Esophagus squamous epithelium (tissue), 5 donors: ENCODE measurements at regions not wholly inside any gene's neighbourhood (a gene's known extent, or its start where the extent isn't known, plus 50 kb on each side); places are given as distances from the start of the nearest gene placed in this dataset.

Source experiments
- DNase-seq: peaks from one replicate; lab custom pipeline; 2025; lab: John Stamatoyannopoulos, UW
- H3K27ac ChIP-seq, 4 donors: fragments of 200-600 bp; sonication (generic); one replicate each; pipeline ENCODE4 v1.5.1; 2016 to 2019; ENCODE audit warnings: mild to moderate bottlenecking in 1 of 4
- H3K27me3 ChIP-seq, 4 donors: fragments of 200-600 bp; sonication (generic); 1 replicate in 3 of 4; 2 replicates in 1 of 4; pipeline versions ENCODE4 v1.5.1 to v1.6.0; 2017 to 2021; ENCODE audit warnings: antibody characterized with exemption in 1 of 4
- H3K36me3 ChIP-seq, 3 donors: fragments of 200-600 bp; sonication (generic); one replicate each; pipeline ENCODE4 v1.5.1; 2016 to 2019
- H3K4me1 ChIP-seq, 3 donors: fragments of 200-600 bp; sonication (generic); one replicate each; pipeline ENCODE4 v1.5.1; 2017 to 2019
- H3K4me3 ChIP-seq, 4 donors: fragments of 200-600 bp; sonication (generic); 1 replicate in 3 of 4; 2 replicates in 1 of 4; pipeline ENCODE4 v1.5.1; 2016 to 2019; ENCODE audit warnings: mild to moderate bottlenecking in 2 of 4, moderate library complexity in 1 of 4
- H3K9me3 ChIP-seq, 3 donors: fragments of 200-600 bp; sonication (generic); one replicate each; pipeline ENCODE4 v1.5.1; 2016 to 2019
- CTCF ChIP-seq, 6 experiments: fragments of 450-650 bp in 4 of 6; fragments of 200-600 bp in 2 of 6; sonication (generic) in 2 of 6; IDR thresholded peaks; one replicate each; pipeline ENCODE4 v1.5.1; 2016 to 2019; ENCODE audit warnings: antibody characterized with exemption in 6 of 6, mild to moderate bottlenecking in 4 of 6, moderate library complexity in 4 of 6
- POLR2A ChIP-seq, 4 donors: fragments of 450-650 bp; IDR thresholded peaks; one replicate each; pipeline ENCODE4 v1.6.1; 2017; ENCODE audit warnings: antibody characterized with exemption in 4 of 4, mild to moderate bottlenecking in 4 of 4, moderate library complexity in 3 of 4
- WGBS, 2 donors: methylation state at CpG; one replicate each; pipeline ENCODE4 v1.1.5; 2018; 5-methylcytosine and 5-hydroxymethylcytosine counted together
- intact Hi-C: fragments of 100-400 bp; cut with DNase I; formaldehyde crosslinking; loops from one replicate; pipeline ENCODE4 v1.15.0; 2022
- donor health status: DM: yes; HTN: yes; CAD: no.

GRCh38 chr18:70425236-70425635, 136.4 kb downstream of the SOCS6 start:
- H3K9me3 ChIP-seq: no peaks in the 10 kb centered on the region
- H3K27me3 ChIP-seq: no peaks in the 10 kb centered on the region
- no peak for DNase-seq
- H3K27ac ChIP-seq: no peak overlapping the region
- H3K4me1 ChIP-seq: peaks cover 25 to 45% (median 33%) of the 10 kb centered on the region in 3 donors
- no peak overlapping the region for H3K4me3 ChIP-seq
- intact Hi-C loops: no loop called here
- 72 to 75% methylated on average over 3 of the region's 3 CpGs for WGBS, 2 donors
- H3K36me3 ChIP-seq: no peaks in the 10 kb centered on the region
- TF ChIP-seq CTCF (IDR thresholded peaks at IDR 0.05) (no peak), POLR2A (IDR thresholded peaks at IDR 0.05) (no peak)

- Histone ChIP-seq H3K27ac (peak overlapping the region; percentile 49 to 77 (median 74)), H3K4me1 (peaks cover 25 to 48% (median 33%) of the 10 kb centered on the region in 3 donors), H3K4me3 (no peak overlapping the region), H3K36me3 (no peaks in the 10 kb centered on the region), H3K9me3 (no peaks in the 10 kb centered on the region), H3K27me3 (no peaks in the 10 kb centered on the region)
- TF ChIP-seq CTCF (IDR thresholded peaks at IDR 0.05): no peak
- no peak for TF ChIP-seq POLR2A (IDR thresholded peaks at IDR 0.05)
- WGBS, 2 donors: 32 to 34% methylated on average over 4 of the region's 4 CpGs
- intact Hi-C loops: no loop called here
- no peak for DNase-seq
These were observed 135.1 kb downstream of the SOCS6 start for GRCh38 chr18:70423988-70424387.

GRCh38 chr18:70423120-70423519, 134.3 kb downstream of the SOCS6 start:
- Histone ChIP-seq H3K9me3 (no peaks in the 10 kb centered on the region), H3K4me1 (peaks cover 25 to 48% (median 33%) of the 10 kb centered on the region in 3 donors), H3K27ac (peak overlapping the region; percentile 49 to 77 (median 74)), H3K36me3 (no peaks in the 10 kb centered on the region), H3K27me3 (no peaks in the 10 kb centered on the region), H3K4me3 (no peak overlapping the region)
- 42 to 44% methylated on average over 5 of the region's 5 CpGs for WGBS, 2 donors
- no peak for TF ChIP-seq POLR2A (IDR thresholded peaks at IDR 0.05)
- TF ChIP-seq CTCF (IDR thresholded peaks at IDR 0.05): no peak
- no peak for DNase-seq
- intact Hi-C loops: no loop called here

- 63 to 83% methylated on average over 1 of the region's 1 CpG for WGBS, 2 donors
- intact Hi-C loops: no loop called here
- peak overlapping the region; percentile 49 to 77 (median 74) for H3K27ac ChIP-seq
- no peaks in the 10 kb centered on the region for H3K9me3 ChIP-seq
- no peaks in the 10 kb centered on the region for H3K36me3 ChIP-seq
- DNase-seq: no peak
- TF ChIP-seq CTCF (IDR thresholded peaks at IDR 0.05) (no peak), POLR2A (IDR thresholded peaks at IDR 0.05) (no peak)
- peaks cover 25 to 48% (median 33%) of the 10 kb centered on the region in 3 donors for H3K4me1 ChIP-seq
- H3K4me3 ChIP-seq: no peak overlapping the region
- no peaks in the 10 kb centered on the region for H3K27me3 ChIP-seq
These were observed 133.6 kb downstream of the SOCS6 start for GRCh38 chr18:70422391-70422965.

- DNase-seq: no peak
- no peak overlapping the region for H3K4me3 ChIP-seq
- no peaks in the 10 kb centered on the region for H3K36me3 ChIP-seq
- no peaks in the 10 kb centered on the region for H3K9me3 ChIP-seq
- peak overlapping the region; percentile 46 to 77 (median 74) for H3K27ac ChIP-seq
- peaks cover 25 to 48% (median 33%) of the 10 kb centered on the region in 3 donors for H3K4me1 ChIP-seq
- H3K27me3 ChIP-seq: no peaks in the 10 kb centered on the region
- WGBS, 2 donors: 43 to 44% methylated on average over 8 of the region's 8 CpGs
- intact Hi-C loops: no loop called here
- TF ChIP-seq CTCF (IDR thresholded peaks at IDR 0.05): no peak
- no peak for TF ChIP-seq POLR2A (IDR thresholded peaks at IDR 0.05)
These were observed 132.9 kb downstream of the SOCS6 start for GRCh38 chr18:70421471-70422390.
